Subcutaneous abdominal adipose tissue (tissue), 5 donors: ENCODE measurements at regions not wholly inside any gene's neighbourhood (a gene's known extent, or its start where the extent isn't known, plus 50 kb on each side); places are given as distances from the start of the nearest gene placed in this dataset.
"Not testable (repeated sequence)": the region's sequence is repeated elsewhere in the genome, so short reads cannot be mapped to it uniquely, and the experiment has no call there.

Experiments used
- H3K27ac ChIP-seq: one replicate; pipeline ENCODE4 v1.7.0; 2013; ENCODE audit warnings: low read depth, mild to moderate bottlenecking, inconsistent platforms, low read length, moderate library complexity
- H3K27me3 ChIP-seq, 5 donors: one replicate each; pipeline ENCODE4 v1.7.0; 2013; ENCODE audit warnings: low read length in 5 of 5, inconsistent platforms in 1 of 5; ENCODE audit not compliant: control insufficient read depth in 5 of 5, insufficient read depth in 4 of 5
- H3K36me3 ChIP-seq, 5 donors: one replicate each; pipeline ENCODE4 v1.7.0; 2013; ENCODE audit warnings: low read length in 5 of 5; ENCODE audit not compliant: control insufficient read depth in 5 of 5, insufficient read depth in 5 of 5
- H3K4me1 ChIP-seq, 5 donors: one replicate each; pipeline ENCODE4 v1.7.0; 2013; ENCODE audit warnings: low read length in 5 of 5, mild to moderate bottlenecking in 3 of 5, moderate library complexity in 1 of 5; ENCODE audit not compliant: control insufficient read depth in 5 of 5, insufficient read depth in 5 of 5
- H3K4me3 ChIP-seq, 5 donors: one replicate each; pipeline ENCODE4 v1.7.0; 2013; ENCODE audit warnings: low read length in 5 of 5, low read depth in 1 of 5
- H3K9ac ChIP-seq, 5 donors: one replicate each; pipeline ENCODE4 v1.7.0; 2013; ENCODE audit warnings: low read length in 5 of 5, mild to moderate bottlenecking in 4 of 5, moderate library complexity in 3 of 5
- H3K9me3 ChIP-seq, 5 donors: one replicate each; pipeline ENCODE4 v1.7.0; 2013; ENCODE audit warnings: low read length in 5 of 5; ENCODE audit not compliant: control insufficient read depth in 5 of 5
- donor health status: healthy.
- donor health status: healthy.
- donor health status: healthy.
- donor health status: healthy.
- donor health status: healthy.

DNA sequence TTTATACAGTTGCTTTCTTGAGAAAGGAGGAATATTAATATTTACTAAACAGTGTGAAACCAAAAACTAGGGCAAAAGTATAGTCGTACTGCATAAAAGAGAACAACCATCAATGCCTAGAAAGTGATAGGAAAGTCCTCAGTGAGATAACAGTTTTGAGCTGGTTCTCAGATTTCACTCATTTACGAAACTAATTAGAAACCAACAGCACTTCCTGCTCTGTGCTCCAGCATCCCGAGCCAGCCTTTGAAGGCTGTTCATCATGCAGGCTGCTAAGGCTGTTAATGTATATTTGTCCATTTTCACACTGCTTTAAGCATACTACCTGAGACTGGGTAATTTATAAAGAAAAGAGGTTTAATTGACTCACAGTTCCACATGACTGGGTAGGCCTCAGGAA lies 2039.9 kb downstream of the EFNA5 start:
- no peaks in the 10 kb centered on the region for H3K36me3 ChIP-seq
- H3K27me3 ChIP-seq: no peaks in the 10 kb centered on the region
- no peaks in the 10 kb centered on the region for H3K9me3 ChIP-seq
- H3K27ac ChIP-seq: no peak overlapping the region
- H3K4me3 ChIP-seq: no peak overlapping the region
- no peaks in the 10 kb centered on the region for H3K4me1 ChIP-seq
- no peak overlapping the region for H3K9ac ChIP-seq

DNA sequence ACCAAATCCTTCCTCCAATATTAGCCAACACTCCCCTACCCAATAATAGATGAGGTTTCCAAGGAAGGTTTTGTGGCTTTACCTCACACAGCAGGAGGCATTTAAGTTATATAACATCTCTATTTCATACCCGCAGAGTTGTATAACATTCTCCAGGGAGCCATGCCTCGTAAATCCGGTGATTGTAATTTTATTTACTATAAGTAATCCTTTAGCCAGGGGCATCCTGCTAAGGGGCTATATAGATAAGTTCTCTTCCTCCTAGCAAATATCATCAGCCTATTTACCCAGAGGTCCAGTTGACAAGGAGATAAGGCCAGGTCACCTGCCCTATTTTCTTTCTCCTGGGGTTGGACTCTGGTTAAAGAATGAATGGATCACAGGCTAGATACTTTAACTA lies 2051.0 kb downstream of the EFNA5 start:
- Histone ChIP-seq H3K36me3 (no peaks in the 10 kb centered on the region), H3K27me3 (no peaks in the 10 kb centered on the region), H3K4me1 (no peaks in the 10 kb centered on the region), H3K9me3 (no peaks in the 10 kb centered on the region), H3K4me3 (no peak overlapping the region), H3K27ac (no peak overlapping the region), H3K9ac (no peak overlapping the region)

DNA sequence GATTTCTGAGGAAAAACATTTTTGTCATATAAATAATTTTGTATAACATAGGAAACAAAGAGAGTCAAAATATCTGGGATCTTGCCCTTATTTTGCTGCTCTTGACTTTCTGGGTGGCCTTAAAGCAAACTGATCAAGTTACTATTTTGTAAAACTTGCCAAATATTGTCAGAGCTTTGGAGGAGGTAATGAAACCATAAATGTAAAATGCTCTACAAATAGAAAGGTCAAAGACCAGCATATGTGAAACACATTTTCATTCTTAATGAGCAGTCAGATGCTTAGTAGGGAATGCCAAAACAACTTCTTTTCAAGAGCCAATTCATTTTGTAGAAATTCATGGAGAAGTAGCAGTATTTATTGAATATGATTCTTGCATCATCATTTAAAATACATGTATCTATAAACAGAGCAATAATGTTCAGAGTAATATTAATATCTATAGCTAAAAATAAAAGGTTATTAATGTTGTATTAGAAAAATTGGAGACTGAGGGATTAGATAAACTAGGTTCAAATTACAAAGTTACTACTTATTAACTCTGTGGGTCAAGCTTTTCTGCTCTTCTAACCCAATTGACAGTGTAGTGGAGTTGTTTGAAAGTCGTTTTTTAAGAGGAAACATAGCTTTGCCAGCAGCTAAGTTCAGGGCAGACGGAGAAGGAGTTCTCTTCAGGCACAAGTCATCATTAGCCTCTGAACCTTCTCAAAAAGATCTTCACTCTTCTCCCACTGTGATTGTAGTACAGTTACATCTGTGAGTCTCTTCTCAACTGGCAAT lies 2053.1 kb downstream of the EFNA5 start:
- Histone ChIP-seq H3K4me1 (no peaks in the 10 kb centered on the region), H3K9ac (no peak overlapping the region), H3K27me3 (no peaks in the 10 kb centered on the region), H3K4me3 (no peak overlapping the region), H3K27ac (no peak overlapping the region), H3K9me3 (no peaks in the 10 kb centered on the region), H3K36me3 (no peaks in the 10 kb centered on the region)

DNA sequence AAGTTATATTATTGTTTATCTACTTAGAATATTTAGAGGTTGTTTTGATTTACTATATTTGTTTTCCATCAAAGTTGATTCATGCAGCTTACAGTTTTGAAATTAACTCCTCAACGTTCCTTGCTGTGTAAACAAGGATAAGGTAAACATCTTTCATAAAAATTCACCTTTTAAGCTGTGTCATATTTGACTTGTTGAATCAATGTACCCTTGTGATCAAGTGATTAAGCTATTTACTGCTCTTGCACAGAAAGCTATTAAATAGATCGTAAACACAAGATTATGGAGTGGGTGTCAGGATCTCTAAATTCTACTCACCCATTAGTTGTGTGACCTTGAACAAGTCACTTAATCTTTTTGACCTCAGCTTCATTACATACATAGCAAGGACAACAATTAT lies 2054.0 kb upstream of the NUDT12 start:
- no peaks in the 10 kb centered on the region for H3K4me1 ChIP-seq
- H3K4me3 ChIP-seq: no peak overlapping the region
- no peaks in the 10 kb centered on the region for H3K36me3 ChIP-seq
- H3K9ac ChIP-seq: no peak overlapping the region
- no peak overlapping the region for H3K27ac ChIP-seq
- H3K9me3 ChIP-seq: no peaks in the 10 kb centered on the region
- H3K27me3 ChIP-seq: no peaks in the 10 kb centered on the region

DNA sequence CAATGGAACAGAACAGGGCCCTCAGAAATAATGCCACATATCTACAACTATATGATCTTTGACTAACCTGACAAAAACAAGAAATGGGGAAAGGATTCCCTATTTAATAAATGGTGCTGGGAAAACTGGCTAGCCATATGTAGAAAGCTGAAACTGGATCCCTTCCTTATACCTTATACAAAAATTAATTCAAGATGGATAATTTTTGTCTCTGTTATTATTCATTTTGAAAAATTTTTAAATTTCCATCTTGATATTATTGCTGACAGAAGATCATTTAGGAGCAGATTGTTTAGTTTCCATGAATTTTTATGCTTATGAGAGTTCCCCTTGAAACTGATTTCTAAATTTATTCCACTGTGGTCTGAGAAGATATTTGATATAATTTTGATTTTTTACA lies 2039.8 kb upstream of the NUDT12 start:
- not testable (repeated sequence) for H3K27ac ChIP-seq, H3K4me1 ChIP-seq, H3K9ac ChIP-seq, H3K27me3 ChIP-seq, H3K4me3 ChIP-seq, H3K36me3 ChIP-seq
- H3K9me3 ChIP-seq: peaks cover 0 to 13% (median 0%) of the 10 kb centered on the region in 5 donors

DNA sequence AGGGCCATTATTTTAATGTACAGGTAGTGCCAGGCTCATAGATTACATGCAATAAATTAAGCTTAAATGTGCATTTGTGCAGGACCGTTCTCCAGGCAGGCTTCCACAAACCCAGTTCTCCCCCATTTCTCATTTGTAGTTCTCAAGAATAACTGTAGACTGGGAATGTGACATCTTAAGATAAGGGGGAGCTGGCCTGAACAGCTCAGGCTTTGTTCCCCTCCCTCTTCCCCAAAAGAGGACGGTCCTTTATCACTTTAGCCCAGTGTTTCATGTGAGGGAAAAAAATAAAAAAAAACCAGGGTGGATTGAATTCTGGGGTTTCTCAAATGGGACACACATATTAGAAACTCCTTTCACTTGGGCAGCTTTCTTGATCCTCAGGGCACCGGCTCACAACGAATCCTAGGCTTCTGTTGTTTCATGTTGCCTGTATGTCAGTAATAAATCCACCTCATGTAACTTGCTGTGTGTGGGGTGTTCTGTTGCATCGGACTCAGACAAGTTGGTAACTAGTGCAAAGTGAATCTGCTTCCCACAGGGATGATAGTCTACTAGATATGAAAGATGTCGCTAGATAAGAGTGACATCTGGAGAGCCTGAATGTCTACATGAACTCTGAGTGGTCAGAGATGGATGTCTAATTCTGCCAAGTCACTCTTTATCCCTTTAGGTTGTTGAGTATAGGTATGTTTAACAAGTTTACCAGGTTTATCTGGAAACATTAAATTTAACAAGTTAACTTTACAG lies 2030.6 kb upstream of the NUDT12 start:
- Histone ChIP-seq H3K9ac (no peak overlapping the region), H3K27ac (no peak overlapping the region)

DNA sequence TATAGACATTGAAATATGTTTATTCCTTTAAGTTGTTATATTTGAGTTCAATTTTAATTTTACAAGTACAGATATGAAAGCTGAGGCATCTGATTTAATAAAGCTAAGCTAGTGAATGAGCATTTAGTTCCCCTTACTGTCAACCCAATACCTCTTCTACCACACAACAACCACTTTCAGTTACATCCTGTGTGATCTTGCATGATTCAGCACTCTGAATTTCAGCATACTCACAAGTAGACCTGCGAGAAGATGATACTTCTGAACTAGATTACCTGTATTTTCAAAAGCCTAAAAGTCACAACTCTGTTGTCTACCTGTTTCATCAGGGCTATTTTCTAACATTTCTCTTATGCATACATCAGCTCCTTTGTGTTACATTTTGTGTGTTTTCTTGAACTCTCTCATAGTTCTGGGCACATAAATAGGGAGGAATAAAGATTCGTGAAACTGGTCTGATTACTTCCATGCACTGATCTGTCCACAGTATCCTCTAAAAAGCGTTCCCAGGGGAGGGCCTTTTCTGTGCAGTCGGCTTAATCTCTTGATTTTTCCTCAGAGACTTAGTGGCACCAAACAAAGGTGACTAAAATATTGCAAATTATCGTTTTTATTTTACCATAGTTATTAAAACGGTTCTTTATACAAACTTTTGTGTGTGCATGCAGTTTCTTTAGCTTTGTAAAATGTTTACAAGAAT lies 2025.5 kb upstream of the NUDT12 start:
- Histone ChIP-seq H3K9me3 (peaks cover 0 to 2% (median 0%) of the 10 kb centered on the region in 5 donors), H3K27me3 (no peaks in the 10 kb centered on the region), H3K36me3 (no peaks in the 10 kb centered on the region), H3K9ac (no peak overlapping the region), H3K27ac (no peak overlapping the region), H3K4me3 (no peak overlapping the region), H3K4me1 (no peaks in the 10 kb centered on the region)

More for the DNA sequence above, 2030.6 kb upstream of the NUDT12 start:
- Histone ChIP-seq H3K4me1 (no peaks in the 10 kb centered on the region), H3K4me3 (no peak overlapping the region), H3K9me3 (no peaks in the 10 kb centered on the region), H3K36me3 (no peaks in the 10 kb centered on the region), H3K27me3 (no peaks in the 10 kb centered on the region)

DNA sequence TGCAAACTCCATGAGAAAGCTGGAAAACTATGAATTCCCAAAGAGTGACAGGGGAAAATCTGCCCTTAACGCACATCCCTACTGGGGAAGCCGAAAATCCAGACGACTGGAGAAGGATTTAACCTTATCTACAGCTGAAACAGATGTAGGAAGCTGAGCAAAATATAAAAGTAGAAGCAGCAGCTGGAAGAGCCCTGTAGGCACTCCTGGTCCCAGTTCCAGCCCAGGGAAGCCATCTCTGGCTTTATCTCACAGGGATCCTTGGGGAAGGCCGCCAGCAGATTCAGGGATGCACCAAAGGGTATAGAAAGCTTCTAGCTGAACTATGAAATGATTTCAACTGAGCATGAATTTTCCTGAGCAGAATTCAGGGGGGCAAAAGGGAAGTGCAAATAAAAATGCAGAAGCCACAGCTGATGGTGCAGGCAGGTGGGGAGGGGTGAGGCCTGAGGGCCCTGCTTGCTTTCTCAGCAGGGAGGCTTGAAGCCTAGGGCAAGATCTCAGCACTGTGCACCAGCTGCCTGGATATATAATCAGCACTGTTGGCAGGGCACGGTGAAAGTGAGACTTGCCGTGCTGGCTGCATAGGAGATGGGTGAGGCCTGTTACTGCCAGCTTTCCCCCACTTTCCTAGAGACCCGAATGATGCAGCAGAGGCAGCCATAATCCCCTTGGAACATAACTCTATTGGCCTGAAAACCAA lies 2019.5 kb upstream of the NUDT12 start:
- Histone ChIP-seq H3K4me1 (no peaks in the 10 kb centered on the region), H3K27ac (no peak overlapping the region), H3K9me3 (peaks cover 0 to 5% (median 0%) of the 10 kb centered on the region in 5 donors), H3K27me3 (no peaks in the 10 kb centered on the region), H3K4me3 (no peak overlapping the region), H3K36me3 (no peaks in the 10 kb centered on the region), H3K9ac (no peak overlapping the region)

DNA sequence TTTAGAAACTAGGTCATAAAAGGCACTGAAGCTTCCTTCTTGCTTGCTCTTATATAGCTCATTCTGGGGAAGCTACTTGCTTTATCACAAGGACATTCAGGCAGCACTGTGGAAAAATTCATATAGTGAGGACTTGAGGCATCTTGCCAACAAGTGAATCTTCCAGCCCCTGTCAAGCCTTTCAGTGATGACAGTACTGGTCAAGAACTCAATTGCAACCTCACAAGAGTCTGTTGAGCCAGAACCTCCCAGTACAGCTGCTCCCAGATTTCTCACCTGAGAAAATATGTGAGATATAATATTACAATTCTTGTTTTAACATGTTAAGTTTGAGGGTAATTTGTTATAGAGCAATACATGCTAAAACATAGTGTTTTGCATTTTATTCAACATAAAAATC lies 2011.0 kb upstream of the NUDT12 start:
- H3K4me3 ChIP-seq: no peak overlapping the region
- H3K9me3 ChIP-seq: no peaks in the 10 kb centered on the region
- H3K9ac ChIP-seq: no peak overlapping the region
- H3K27me3 ChIP-seq: no peaks in the 10 kb centered on the region
- H3K36me3 ChIP-seq: no peaks in the 10 kb centered on the region
- no peaks in the 10 kb centered on the region for H3K4me1 ChIP-seq
- H3K27ac ChIP-seq: no peak overlapping the region
